Stimulated activated memory B cell treated with anti-CD40 and anti-IgM and Interleukin-4, amounts not matched to agents 10 μg/mL and 1 μg/mL and 100 μg/mL, for 72 hours (primary cell): ENCODE measurements at regions not wholly inside any gene's neighbourhood (a gene's known extent, or its start where the extent isn't known, plus 50 kb on each side); places are given as distances from the start of the nearest gene placed in this dataset.
A peak's percentile ranks its signal among the peaks of the same experiment; 100 is the strongest.
"Not testable (repeated sequence)": the region's sequence is repeated elsewhere in the genome, so short reads cannot be mapped to it uniquely, and the experiment has no call there.

Experiments
- ATAC-seq: fragments of 150-1000 bp; cut with Tn5 transposase; 2 replicates; pipeline ENCODE4 v1.10.0; 2021
- H3K27ac Mint-ChIP-seq: one replicate; pipeline ENCODE4 v1.8.0; 2022; ENCODE audit warnings: mild to moderate bottlenecking, mixed read lengths
- H3K27me3 Mint-ChIP-seq: one replicate; pipeline ENCODE4 v1.8.0; 2022; ENCODE audit warnings: mixed read lengths
- H3K36me3 Mint-ChIP-seq: one replicate; pipeline ENCODE4 v1.8.0; 2022; ENCODE audit warnings: mixed read lengths
- H3K4me1 Mint-ChIP-seq: one replicate; pipeline ENCODE4 v1.8.0; 2022; ENCODE audit warnings: mixed read lengths
- H3K4me3 Mint-ChIP-seq: one replicate; pipeline ENCODE4 v1.8.0; 2022; ENCODE audit warnings: mild to moderate bottlenecking, moderate library complexity, mixed read lengths
- H3K9me3 Mint-ChIP-seq: one replicate; pipeline ENCODE4 v1.8.0; 2022; ENCODE audit warnings: mixed read lengths

DNA sequence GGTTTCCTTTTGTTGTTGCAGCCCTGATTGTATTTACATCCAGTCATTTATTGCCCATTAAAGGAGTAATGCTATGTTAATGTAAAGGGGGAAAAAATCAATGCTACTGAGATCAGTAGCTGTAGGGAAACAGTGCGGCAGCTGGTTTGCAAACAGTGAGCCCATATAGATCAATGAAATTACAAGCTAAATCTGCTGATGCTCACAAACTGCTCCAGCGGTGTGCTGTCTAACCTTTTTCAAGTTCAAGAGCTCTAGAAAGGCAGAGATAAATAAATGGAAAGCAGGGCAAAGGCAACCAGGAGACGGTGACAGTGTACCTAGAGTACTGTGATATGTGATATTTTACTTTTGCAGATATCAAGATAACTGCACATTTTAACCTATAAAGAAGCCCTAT, 449.0 kb upstream of the MMS22L start:
- Mint-ChIP-seq H3K27ac (no peak overlapping the region), H3K4me3 (no peak overlapping the region), H3K9me3 (no peaks in the 10 kb centered on the region), H3K27me3 (no peaks in the 10 kb centered on the region), H3K4me1 (no peaks in the 10 kb centered on the region), H3K36me3 (no peaks in the 10 kb centered on the region)
- no peak for ATAC-seq

DNA sequence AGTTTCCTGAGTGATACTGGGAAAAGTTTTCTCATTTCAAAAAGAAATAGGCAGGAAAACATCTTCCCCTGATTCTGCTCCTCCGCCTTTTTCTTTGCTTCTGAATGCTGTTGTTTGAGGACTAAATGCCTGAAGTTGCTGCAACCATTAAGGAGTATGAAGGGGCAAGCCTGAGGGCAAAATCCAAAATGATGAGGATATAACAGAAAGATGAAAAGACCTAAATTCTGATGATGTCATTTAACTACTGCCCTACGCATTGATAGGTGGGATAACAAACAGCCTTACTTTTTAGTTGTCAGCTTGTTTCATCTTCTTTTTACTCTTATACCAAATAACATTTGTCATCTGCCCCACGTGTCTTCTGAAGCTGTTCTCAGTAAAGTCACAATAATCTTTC, 474.6 kb upstream of the MMS22L start:
- ATAC-seq: no peak

DNA sequence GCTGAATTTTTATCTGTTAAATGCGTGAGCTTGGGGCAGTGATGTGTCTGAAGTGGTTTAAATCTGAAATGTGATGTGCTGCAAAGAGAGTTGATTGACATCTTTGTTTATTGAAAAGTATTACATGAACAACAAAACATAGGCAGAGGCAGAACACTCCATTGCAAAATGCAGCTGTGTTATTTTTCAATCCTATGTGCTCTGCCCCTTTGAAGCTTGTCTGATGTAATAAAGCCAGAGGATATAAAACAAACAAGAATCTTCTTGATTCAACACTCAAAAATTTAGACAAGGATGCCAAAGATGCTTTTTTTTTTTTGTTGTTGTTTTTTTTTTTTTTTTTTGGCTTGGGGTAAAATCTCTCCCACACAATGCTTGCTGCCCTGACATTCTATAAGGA, 482.4 kb upstream of the MMS22L start:
- ATAC-seq: no peak
- Mint-ChIP-seq H3K36me3 (no peaks in the 10 kb centered on the region), H3K4me1 (no peaks in the 10 kb centered on the region), H3K27me3 (no peaks in the 10 kb centered on the region), H3K27ac (no peak overlapping the region), H3K4me3 (no peak overlapping the region), H3K9me3 (peaks cover 3% of the 10 kb centered on the region)

More for the DNA sequence above, 474.6 kb upstream of the MMS22L start:
- no peaks in the 10 kb centered on the region for H3K4me1 Mint-ChIP-seq
- H3K4me3 Mint-ChIP-seq: no peak overlapping the region
- no peaks in the 10 kb centered on the region for H3K36me3 Mint-ChIP-seq
- H3K9me3 Mint-ChIP-seq: no peaks in the 10 kb centered on the region
- H3K27ac Mint-ChIP-seq: no peak overlapping the region
- H3K27me3 Mint-ChIP-seq: no peaks in the 10 kb centered on the region

DNA sequence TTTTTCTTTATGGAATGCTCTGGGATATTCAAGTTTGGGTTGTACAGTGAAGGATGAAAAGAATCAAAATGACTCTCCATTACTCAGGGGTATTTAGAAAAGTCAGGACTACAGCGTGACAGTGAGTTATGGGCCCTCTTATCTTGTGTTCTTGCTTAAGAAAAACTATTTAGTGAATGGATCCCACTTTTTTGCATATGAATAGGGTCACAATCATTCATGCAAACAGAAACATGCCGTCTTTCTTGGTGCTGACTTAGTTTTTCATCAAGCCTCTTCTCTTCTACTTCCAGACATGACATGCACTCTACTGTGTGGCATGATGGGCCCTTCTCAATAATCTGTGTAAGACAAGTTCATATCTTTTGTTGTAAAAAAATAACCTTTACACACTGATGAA, 488.4 kb upstream of the MMS22L start:
- Mint-ChIP-seq H3K27me3 (no peaks in the 10 kb centered on the region), H3K4me3 (no peak overlapping the region), H3K9me3 (peaks cover 3% of the 10 kb centered on the region), H3K36me3 (no peaks in the 10 kb centered on the region), H3K4me1 (no peaks in the 10 kb centered on the region), H3K27ac (no peak overlapping the region)
- ATAC-seq: no peak

DNA sequence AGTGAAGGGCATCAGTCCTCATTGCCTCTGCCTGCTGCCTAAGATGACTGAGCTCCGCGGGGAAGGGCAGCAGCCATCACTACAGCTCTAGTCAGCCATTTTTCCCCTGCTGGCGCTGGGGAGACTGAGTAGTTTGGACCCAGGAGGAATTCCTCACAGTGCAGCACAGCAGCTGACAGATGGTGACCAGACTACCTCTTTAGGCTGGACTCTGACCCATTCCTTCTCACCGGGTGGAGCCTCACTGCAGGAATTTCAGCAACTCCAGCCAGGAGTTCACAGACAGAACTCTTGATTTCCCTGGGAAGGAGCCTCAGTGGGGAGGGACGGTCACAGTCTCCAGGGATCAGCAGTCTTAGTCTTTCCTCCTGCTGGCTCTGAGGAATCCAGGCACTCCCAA, 492.0 kb upstream of the MMS22L start:
- H3K27me3 Mint-ChIP-seq: no peaks in the 10 kb centered on the region
- no peaks in the 10 kb centered on the region for H3K36me3 Mint-ChIP-seq
- ATAC-seq: no peak

DNA sequence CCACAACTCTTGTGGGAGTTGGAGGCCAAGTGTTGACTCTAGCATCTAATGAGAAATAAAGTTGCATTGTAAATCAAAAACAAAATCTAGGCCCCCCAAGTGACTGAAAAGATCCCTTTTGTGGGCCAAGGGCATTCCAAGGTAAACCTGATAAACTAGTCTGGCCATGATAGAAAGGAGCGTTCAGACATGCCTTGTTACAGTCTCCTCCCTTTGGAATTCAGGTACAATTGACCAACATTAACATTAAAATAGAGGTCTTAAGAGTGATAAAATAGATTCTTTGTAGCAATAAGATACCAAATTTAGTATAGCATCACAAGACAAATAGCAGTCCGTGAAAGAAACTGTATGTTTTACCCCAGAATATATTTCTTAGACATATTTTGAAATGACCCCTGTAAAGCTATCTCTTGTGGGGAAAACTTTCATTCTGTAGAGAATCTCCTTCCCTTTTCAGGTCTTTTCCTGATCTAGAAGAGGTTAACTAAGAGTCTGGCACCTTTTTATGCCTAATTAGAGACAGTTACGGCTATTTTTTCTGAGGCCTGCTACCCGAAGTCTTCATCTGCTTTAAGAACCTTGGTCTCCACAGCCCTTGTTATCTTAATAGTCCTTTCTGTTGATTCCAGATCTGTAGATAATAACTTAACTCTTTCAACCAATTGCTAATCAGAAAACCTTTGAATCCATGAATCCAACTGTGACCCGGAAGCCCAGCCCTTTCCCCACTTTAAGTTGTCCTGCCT, 495.4 kb upstream of the MMS22L start:
- Mint-ChIP-seq H3K4me1 (no peaks in the 10 kb centered on the region), H3K27ac (no peak overlapping the region), H3K36me3 (no peaks in the 10 kb centered on the region), H3K27me3 (no peaks in the 10 kb centered on the region), H3K9me3 (peaks cover 5% of the 10 kb centered on the region), H3K4me3 (no peak overlapping the region)
- no peak for ATAC-seq

More for the DNA sequence above, 492.0 kb upstream of the MMS22L start:
- Mint-ChIP-seq H3K9me3 (peaks cover 7% of the 10 kb centered on the region), H3K4me3 (no peak overlapping the region), H3K27ac (no peak overlapping the region), H3K4me1 (no peaks in the 10 kb centered on the region)

DNA sequence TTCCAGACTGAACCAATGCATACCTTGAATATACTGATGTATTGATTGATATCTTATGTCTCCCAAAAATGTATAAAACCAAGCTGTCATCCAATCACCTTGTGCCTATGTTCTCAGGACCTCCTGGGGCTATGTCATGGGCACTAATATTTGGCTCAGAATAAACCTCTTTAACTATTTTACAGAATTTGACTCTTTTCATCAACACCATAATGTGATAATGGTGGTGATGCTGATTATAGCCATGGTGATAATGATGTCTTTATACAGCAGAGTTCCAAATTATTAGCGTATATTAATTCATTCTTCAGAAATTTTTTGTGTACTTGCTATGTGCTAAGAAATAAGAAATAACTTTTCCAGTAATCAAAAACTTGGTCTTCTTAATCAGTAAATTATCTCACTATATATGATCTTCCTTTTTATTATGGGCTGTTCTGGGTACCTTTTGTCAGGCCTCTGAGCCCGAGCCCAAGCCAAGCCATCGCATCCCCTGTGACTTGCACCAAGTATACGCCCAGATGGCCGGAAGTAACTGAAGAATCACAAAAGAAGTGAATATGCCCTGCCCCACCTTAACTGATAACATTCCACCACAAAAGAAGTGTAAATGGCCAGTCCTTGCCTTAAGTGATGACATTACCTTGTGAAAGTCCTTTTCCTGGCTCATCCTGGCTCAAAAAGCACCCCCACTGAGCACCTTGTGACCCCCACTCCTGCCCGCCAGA, 496.2 kb upstream of the MMS22L start:
- H3K27ac Mint-ChIP-seq, H3K36me3 Mint-ChIP-seq, H3K4me1 Mint-ChIP-seq, H3K4me3 Mint-ChIP-seq, H3K9me3 Mint-ChIP-seq, H3K27me3 Mint-ChIP-seq, ATAC-seq: not testable (repeated sequence)

DNA sequence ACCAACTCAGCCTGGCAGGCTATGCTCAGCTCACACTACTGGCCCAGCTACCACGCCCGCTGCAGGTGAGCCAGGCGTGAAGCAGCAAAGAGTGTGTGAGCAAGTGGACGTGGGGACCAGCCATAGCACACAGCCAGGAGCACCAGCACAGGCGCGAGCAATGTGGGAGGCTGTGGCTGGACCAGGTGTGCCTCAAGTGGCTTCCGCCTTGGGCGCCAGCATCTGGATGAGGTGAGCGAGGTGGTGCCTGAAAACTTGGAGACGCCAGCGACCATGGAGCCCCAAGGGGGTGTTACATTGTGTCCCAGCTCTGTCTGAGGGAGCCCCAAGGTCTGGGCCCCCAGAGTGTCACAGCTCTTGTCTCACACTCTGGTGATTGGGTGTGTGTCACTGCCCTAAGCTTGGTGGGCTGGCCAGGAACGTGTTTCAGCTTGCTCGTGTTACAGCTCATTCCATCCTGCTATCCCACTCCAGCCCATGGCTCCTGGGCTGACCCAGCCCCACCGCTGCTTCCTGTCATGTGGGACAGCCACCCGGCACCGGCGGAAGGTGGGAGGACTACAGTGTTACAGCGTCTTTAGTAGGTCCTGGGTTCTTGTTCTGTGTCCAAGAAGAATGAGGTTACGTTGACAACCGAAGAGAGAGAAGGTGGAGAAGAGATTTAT, 508.0 kb upstream of the MMS22L start:
- Mint-ChIP-seq H3K27me3 (no peaks in the 10 kb centered on the region), H3K9me3 (peaks cover 5% of the 10 kb centered on the region), H3K27ac (no peak overlapping the region), H3K36me3 (no peaks in the 10 kb centered on the region), H3K4me3 (no peak overlapping the region), H3K4me1 (no peaks in the 10 kb centered on the region)
- peak; percentile 24 for ATAC-seq

DNA sequence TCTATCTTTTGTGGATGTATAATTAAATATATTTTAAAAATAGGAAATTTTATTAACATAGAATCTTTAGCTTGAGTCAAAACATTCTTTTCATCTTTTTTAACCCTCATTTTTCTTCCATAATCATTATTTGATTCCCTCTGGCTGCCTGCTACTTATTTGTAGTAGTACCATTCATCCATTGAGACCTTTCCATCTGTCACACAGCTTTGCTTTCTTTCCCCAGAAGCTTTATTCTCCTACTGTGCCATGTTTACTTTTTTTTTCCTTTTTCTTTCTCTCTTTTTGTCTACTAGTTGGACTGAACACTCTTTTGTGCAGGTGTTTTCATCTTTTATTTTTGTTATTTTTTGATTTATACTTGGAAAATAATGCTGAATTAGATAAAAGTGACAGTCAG, 522.6 kb upstream of the MMS22L start:
- Mint-ChIP-seq H3K36me3 (no peaks in the 10 kb centered on the region), H3K9me3 (peaks cover 2% of the 10 kb centered on the region), H3K4me3 (no peak overlapping the region), H3K4me1 (no peaks in the 10 kb centered on the region), H3K27me3 (no peaks in the 10 kb centered on the region), H3K27ac (no peak overlapping the region)
- ATAC-seq: no peak

DNA sequence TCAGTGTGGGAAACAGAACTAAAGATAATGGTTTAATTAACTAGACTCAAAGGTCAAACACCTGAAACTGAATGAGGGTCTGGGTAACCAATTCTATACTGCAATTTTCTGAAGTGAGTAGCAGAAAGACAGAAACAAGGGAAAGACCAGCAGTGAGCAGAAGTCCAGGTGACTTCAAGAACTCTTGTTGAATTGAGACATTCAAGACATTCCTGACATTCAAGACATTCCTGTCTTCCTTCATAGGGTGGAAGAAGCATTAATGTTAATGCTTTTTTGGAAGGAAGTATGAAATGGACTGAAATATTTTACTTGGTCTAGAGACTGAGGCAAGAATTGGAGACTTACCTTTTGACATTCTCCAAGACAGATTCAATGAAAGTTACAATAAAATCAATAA, 529.9 kb upstream of the MMS22L start:
- Mint-ChIP-seq H3K4me1 (no peaks in the 10 kb centered on the region), H3K9me3 (peaks cover 2% of the 10 kb centered on the region), H3K27me3 (no peaks in the 10 kb centered on the region), H3K27ac (no peak overlapping the region), H3K4me3 (no peak overlapping the region), H3K36me3 (no peaks in the 10 kb centered on the region)
- ATAC-seq: no peak

DNA sequence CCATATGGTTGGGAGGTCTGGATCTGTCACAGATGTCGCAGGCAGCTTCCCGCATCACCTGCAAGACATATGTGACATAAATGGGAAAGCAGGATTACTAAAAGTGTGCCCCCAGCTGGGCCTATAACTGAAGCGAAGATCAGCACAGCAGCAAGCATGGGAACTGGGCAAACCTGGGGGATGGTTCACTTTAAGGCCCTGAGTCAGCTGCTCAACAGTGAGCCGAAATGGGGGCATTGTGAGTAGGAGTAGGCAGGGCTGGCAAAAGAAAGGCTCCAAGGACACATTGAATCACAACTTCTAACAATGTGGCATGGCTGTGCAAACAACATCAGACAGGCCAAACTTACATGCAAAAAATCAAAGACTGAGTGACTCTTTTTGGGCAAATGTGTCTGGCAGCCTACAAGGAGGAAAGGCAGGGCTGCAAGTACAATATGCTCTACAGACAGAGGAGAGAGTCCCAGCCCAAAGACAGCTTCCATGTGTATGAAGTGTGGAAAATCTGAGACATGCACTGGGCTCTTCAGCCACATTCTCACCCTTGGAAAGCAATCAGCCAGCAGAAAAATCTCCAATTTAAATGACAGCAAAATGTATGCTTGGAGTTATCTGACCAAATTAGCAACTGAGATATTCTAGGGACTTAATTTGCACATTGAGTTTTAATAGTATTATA, 531.0 kb upstream of the MMS22L start:
- Mint-ChIP-seq H3K27ac (no peak overlapping the region), H3K4me1 (no peaks in the 10 kb centered on the region), H3K9me3 (no peaks in the 10 kb centered on the region), H3K27me3 (no peaks in the 10 kb centered on the region), H3K36me3 (no peaks in the 10 kb centered on the region), H3K4me3 (no peak overlapping the region)
- peak; percentile 27 for ATAC-seq

DNA sequence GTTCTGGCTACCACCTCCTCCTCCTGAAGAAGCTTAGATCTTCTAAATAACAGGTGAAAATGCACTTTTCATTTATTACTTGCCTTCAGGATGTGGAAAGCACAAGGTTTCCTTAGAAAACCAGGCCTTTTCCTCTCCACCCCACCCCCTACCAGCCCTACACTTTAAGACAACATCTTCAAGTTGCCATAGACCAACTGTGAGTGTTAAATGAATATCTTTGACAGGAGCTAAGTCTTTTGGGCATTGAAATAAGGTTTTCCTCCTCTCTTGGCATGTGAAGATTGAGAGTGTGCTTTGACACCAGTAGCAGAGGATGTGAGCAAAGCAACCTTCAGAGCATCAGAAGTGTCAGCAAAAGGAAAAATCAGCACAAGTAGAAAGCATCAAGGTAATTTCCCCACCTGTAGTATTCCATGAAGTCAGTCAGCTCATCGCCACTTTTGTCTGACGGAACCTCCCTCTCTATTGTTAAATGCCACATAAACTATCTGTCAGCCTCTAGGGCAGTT, 532.3 kb upstream of the MMS22L start:
- H3K27ac Mint-ChIP-seq: no peak overlapping the region
- H3K4me3 Mint-ChIP-seq: no peak overlapping the region
- H3K9me3 Mint-ChIP-seq: no peaks in the 10 kb centered on the region
- ATAC-seq: no peak
- no peaks in the 10 kb centered on the region for H3K4me1 Mint-ChIP-seq
- H3K27me3 Mint-ChIP-seq: no peaks in the 10 kb centered on the region
- no peaks in the 10 kb centered on the region for H3K36me3 Mint-ChIP-seq

DNA sequence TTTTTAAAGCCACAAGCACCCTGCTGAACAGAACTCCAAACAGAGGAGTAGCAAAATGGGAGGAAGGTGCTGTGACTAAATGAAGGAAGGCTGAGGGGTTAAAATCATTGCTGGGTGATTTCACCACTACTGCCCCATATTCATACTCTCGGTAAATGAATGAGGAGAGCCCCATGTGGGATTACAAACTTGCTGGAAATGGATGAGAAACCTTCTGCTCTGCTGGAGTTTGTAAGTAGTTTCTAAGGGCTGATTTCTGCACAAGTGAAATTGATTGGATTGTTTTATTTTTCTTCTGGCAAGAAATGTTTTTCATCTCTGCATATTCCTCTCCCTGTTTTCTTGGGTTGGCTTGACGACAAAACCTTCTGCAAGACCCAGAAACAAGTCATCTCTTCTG, 533.5 kb upstream of the MMS22L start:
- Mint-ChIP-seq H3K4me3 (no peak overlapping the region), H3K27me3 (no peaks in the 10 kb centered on the region), H3K36me3 (no peaks in the 10 kb centered on the region), H3K9me3 (no peaks in the 10 kb centered on the region), H3K27ac (no peak overlapping the region), H3K4me1 (no peaks in the 10 kb centered on the region)
- ATAC-seq: no peak

DNA sequence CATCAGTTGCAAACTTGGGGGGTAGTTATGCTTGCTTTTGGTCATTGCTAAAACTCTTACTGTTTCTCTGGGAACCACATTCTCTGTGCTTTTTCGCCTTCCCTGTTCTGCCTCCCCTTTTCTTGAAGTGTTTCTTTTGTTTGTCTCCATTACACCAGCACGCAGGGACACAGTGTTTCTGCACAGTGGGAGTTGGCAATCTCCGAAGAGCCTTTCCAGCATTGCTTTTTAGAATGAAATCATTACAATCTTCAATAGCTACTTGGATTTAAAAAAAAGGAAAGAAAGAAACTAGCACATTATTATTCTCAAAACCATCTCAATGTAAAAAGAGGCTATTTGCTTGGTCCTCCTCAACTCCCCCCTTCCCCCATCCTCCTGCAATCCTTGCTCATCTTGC, 536.7 kb upstream of the MMS22L start:
- no peak for ATAC-seq
- Mint-ChIP-seq H3K27ac (no peak overlapping the region), H3K9me3 (peaks cover 3% of the 10 kb centered on the region)

DNA sequence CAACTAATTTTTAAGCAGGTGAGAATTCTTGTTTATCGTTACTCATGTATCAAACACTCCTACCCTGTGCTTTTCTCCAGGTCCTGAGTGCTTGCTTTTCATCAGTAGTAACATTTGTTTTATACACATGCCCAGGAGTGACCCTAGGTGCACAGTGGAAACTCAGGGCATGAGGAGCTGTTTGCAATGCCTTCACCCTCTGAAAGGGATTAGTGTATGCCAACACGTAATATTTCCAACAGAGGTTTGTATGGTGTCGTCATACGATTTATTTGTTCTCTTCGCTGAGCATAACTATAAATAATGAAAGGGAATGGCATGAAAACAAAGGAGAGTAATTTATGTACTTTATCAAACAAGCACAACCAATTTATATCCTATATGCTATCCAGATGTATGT, 537.4 kb upstream of the MMS22L start:
- Mint-ChIP-seq H3K27ac (no peak overlapping the region), H3K27me3 (no peaks in the 10 kb centered on the region), H3K36me3 (no peaks in the 10 kb centered on the region), H3K4me3 (no peak overlapping the region), H3K4me1 (no peaks in the 10 kb centered on the region), H3K9me3 (peaks cover 3% of the 10 kb centered on the region)
- no peak for ATAC-seq

More for the DNA sequence above, 536.7 kb upstream of the MMS22L start:
- Mint-ChIP-seq H3K4me1 (no peaks in the 10 kb centered on the region), H3K4me3 (no peak overlapping the region), H3K36me3 (no peaks in the 10 kb centered on the region), H3K27me3 (no peaks in the 10 kb centered on the region)
